ENCODE measurements at regions not wholly inside any gene's neighbourhood (a gene's known extent, or its start where the extent isn't known, plus 50 kb on each side); places are given as distances from the start of the nearest gene placed in this dataset.

GRCh38 chr13:82681535-82681934 is 1200.7 kb downstream of the SLITRK1 start:
- TF ChIP-seq HOXB13 (CRISPR knock-in tag; IDR thresholded peaks at IDR 0.05; ENCODE audit: low read depth) = no peak
- TF ChIP-seq BHLHE40 (IDR thresholded peaks at IDR 0.05; ENCODE audit: low read depth, low read length) = no peak
- TF ChIP-seq CEBPB (IDR thresholded peaks at IDR 0.05) = no peak
- TF ChIP-seq CBX2 (IDR thresholded peaks at IDR 0.05; ENCODE audit: borderline replicate concordance, low read depth) = no peak
- no peak for TF ChIP-seq SMC3 (IDR thresholded peaks at IDR 0.05)
- no peak for TF ChIP-seq TP53 (CRISPR knock-in tag; IDR thresholded peaks at IDR 0.05)
- TF ChIP-seq, protein P1, sequence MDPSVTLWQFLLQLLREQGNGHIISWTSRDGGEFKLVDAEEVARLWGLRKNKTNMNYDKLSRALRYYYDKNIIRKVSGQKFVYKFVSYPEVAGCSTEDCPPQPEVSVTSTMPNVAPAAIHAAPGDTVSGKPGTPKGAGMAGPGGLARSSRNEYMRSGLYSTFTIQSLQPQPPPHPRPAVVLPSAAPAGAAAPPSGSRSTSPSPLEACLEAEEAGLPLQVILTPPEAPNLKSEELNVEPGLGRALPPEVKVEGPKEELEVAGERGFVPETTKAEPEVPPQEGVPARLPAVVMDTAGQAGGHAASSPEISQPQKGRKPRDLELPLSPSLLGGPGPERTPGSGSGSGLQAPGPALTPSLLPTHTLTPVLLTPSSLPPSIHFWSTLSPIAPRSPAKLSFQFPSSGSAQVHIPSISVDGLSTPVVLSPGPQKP (IDR thresholded peaks at IDR 0.05; ENCODE audit: low read depth, low read length) = no peak
- TF ChIP-seq USF2 (IDR thresholded peaks at IDR 0.05) = no peak
- no peak for TF ChIP-seq MAX (IDR thresholded peaks at IDR 0.05)
- TF ChIP-seq CHD4 (IDR thresholded peaks at IDR 0.05; ENCODE audit: borderline replicate concordance) = no peak
- no peak for TF ChIP-seq FOSL2 (IDR thresholded peaks at IDR 0.05)
- no peak for TF ChIP-seq FOSL2 (CRISPR knock-in tag; IDR thresholded peaks at IDR 0.05)
- TF ChIP-seq ESRRA (IDR thresholded peaks at IDR 0.05; ENCODE audit: borderline replicate concordance, low read length) = no peak
- TF ChIP-seq ZFP36 (IDR thresholded peaks at IDR 0.05; ENCODE audit: borderline replicate concordance, partially characterized antibody) = no peak
- DNase-seq (ENCODE audit: low read depth in 1 of 2, low spot score in 1 of 2) = no peak
- no peak for ATAC-seq
- POLR2A ChIA-PET = no interaction called here
- H3K4me3 ChIP-seq = no peak overlapping the region
- WGBS (ENCODE audit: missing lambda C conversion rate) = 28% methylated on average over 4 of the region's 4 CpGs
- no peak overlapping the region for H3K27ac ChIP-seq
- no peaks in the 10 kb centered on the region for H3K4me1 ChIP-seq
- no peak for FAIRE-seq
- no peaks in the 10 kb centered on the region for H3K9me3 ChIP-seq
- no peak overlapping the region for H3K4me2 ChIP-seq
- CTCF ChIA-PET = no interaction called here

DNA sequence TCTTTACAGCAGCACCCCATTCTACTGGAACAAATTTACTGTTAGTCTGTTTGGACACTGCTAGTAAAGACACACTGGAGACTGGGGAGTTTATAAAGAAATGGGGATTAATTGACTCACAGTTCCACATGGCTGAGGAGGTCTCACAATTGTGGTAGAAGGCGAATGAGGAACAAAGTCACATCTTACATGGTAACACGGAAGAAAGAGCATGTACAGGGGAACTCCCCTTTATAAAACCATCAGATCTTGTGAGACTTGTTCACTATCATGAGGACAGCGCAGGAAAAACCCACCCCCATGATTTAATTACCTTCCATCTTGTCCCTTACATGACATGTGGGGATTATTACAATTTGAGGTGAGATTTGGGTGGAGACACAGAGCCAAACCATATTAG is 1204.2 kb downstream of the SLITRK1 start:
- no peaks in the 10 kb centered on the region for H3K4me1 ChIP-seq
- CTCF ChIA-PET = interaction anchor here (0.6 kb wide), 1 partner anchor 1669 kb away, joined by 3 read pairs; no protein-coding TSS in a partner anchor
- ATAC-seq = no peak
- no peak overlapping the region for H3K4me3 ChIP-seq
- POLR2A ChIA-PET = no interaction called here
- WGBS (ENCODE audit: missing lambda C conversion rate) = 38% methylated on average over 3 of the region's 3 CpGs
- no peak for FAIRE-seq
- H3K4me2 ChIP-seq = no peak overlapping the region
- H3K9me3 ChIP-seq = no peaks in the 10 kb centered on the region
- no peak for TF ChIP-seq HOXB13 (CRISPR knock-in tag; IDR thresholded peaks at IDR 0.05; ENCODE audit: low read depth)
- TF ChIP-seq HEYL (CRISPR knock-in tag; IDR thresholded peaks at IDR 0.05) = no peak
- TF ChIP-seq RNF2 (IDR thresholded peaks at IDR 0.05; ENCODE audit: borderline replicate concordance, low read depth) = no peak
- no peak overlapping the region for H3K27ac ChIP-seq
- DNase-seq (ENCODE audit: low read depth in 1 of 2, low spot score in 1 of 2) = no peak

DNA sequence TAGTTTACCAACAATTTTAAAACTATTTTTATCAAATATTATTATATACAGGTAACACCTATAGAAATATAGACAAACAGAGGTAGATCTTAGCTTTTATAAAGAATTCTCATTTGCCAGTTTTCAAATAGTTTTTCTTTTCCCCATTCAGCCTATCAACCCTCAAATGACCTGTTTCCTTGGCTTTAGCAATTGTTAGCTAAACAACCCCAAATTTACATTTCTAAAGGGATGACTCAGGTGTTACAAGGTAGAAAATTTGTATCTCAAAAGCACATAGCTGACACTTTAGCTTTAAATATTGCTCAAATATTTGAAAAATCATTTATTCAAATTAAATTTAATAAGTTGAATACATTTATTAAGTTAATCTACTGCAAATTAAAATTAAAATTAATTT is 1207.2 kb downstream of the SLITRK1 start:
- ChIA-PET POLR2A (no interaction called here), CTCF (no interaction called here)
- Histone ChIP-seq H3K4me2 (no peak overlapping the region), H3K4me3 (no peak overlapping the region), H3K9me3 (no peaks in the 10 kb centered on the region), H3K4me1 (no peaks in the 10 kb centered on the region), H3K27ac (no peak overlapping the region)
- FAIRE-seq (no peak), DNase-seq (ENCODE audit: low read depth in 1 of 2, low spot score in 1 of 2) (no peak), ATAC-seq (no peak)
- TF ChIP-seq POLR2AphosphoS2 (conservative IDR thresholded peaks at IDR 0.05; ENCODE audit: low read length) (no peak), TFCP2L1 (CRISPR knock-in tag; IDR thresholded peaks at IDR 0.05) (no peak), MAFK (IDR thresholded peaks at IDR 0.05; ENCODE audit: partially characterized antibody) (no peak), SMC3 (IDR thresholded peaks at IDR 0.05) (no peak)

DNA sequence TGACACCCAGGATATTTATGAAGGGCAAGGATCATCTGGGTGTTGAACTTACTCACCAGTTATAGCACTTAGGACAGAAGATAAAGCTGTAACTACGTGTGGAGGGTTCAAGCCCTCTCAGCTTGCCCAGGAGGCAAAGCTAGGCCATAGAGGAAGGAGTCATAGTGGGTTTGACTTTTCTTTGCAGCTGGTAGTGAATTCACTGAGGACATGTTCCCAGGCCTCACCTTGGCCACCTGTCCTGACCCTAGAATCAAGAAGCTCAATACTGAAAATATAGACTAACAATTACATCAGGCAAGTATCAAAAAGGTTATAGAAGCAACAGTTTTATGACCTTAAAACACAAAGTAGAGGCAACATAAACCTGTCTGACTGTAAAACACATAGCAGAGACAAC is 1207.7 kb downstream of the SLITRK1 start:
- FAIRE-seq (no peak), ATAC-seq (no peak), DNase-seq (ENCODE audit: low read depth in 1 of 2, low spot score in 1 of 2) (no peak)
- ChIA-PET CTCF (no interaction called here), POLR2A (no interaction called here)
- H3K4me2 ChIP-seq = no peak overlapping the region
- H3K4me1 ChIP-seq = no peaks in the 10 kb centered on the region
- TF ChIP-seq, protein P2, sequence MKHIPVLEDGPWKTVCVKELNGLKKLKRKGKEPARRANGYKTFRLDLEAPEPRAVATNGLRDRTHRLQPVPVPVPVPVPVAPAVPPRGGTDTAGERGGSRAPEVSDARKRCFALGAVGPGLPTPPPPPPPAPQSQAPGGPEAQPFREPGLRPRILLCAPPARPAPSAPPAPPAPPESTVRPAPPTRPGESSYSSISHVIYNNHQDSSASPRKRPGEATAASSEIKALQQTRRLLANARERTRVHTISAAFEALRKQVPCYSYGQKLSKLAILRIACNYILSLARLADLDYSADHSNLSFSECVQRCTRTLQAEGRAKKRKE (CRISPR knock-in tag; IDR thresholded peaks at IDR 0.05; ENCODE audit: low read depth) = no peak
- no peak for TF ChIP-seq JUNB (IDR thresholded peaks at IDR 0.05)
- H3K27ac ChIP-seq = no peak overlapping the region
- no peaks in the 10 kb centered on the region for H3K9me3 ChIP-seq
- H3K4me3 ChIP-seq = no peak overlapping the region
- WGBS (ENCODE audit: missing lambda C conversion rate) = 9% methylated on average over 1 of the region's 1 CpG

Measured in A549 (cell line).